Stimulated activated CD4-positive, alpha-beta T cell treated with anti-CD3 and anti-CD28 coated beads, Interleukin-15, amount 100 ng/mL, for 24 hours (primary cell): ENCODE measurements at regions not wholly inside any gene's neighbourhood (a gene's known extent, or its start where the extent isn't known, plus 50 kb on each side); places are given as distances from the start of the nearest gene placed in this dataset.

Experiments used
- DNase-seq: peaks from one replicate; pipeline ENCODE4 v3.0.0-alpha.2; 2020

GRCh38 chr2:234243871-234244565 is 193.5 kb downstream of the SPP2 start:
- no peak for DNase-seq

GRCh38 chr2:234242459-234242836 is 191.9 kb downstream of the SPP2 start:
- DNase-seq: no peak

GRCh38 chr2:234241656-234242458 is 191.4 kb downstream of the SPP2 start:
- no peak for DNase-seq

- DNase-seq: no peak
These were observed 190.4 kb downstream of the SPP2 start for GRCh38 chr2:234240917-234241316.

GRCh38 chr2:234235191-234235590 is 184.7 kb downstream of the SPP2 start:
- DNase-seq: no peak

GRCh38 chr2:234231460-234231859 is 181.0 kb downstream of the SPP2 start:
- no peak for DNase-seq

- DNase-seq: no peak
These were observed 168.5 kb downstream of the SPP2 start for GRCh38 chr2:234219046-234219310.

GRCh38 chr2:234218266-234219045 is 168.0 kb downstream of the SPP2 start:
- DNase-seq: no peak

GRCh38 chr2:234212534-234212933 is 162.0 kb downstream of the SPP2 start:
- DNase-seq: no peak

- no peak for DNase-seq
These were observed 161.3 kb downstream of the SPP2 start for GRCh38 chr2:234211797-234212196.

GRCh38 chr2:234206738-234207137 is 156.2 kb downstream of the SPP2 start:
- no peak for DNase-seq

GRCh38 chr2:234204480-234204879 is 154.0 kb downstream of the SPP2 start:
- no peak for DNase-seq

- peak; percentile 30 for DNase-seq
These were observed 152.9 kb downstream of the SPP2 start for GRCh38 chr2:234203135-234203984.

GRCh38 chr2:234202601-234203000 is 152.1 kb downstream of the SPP2 start:
- no peak for DNase-seq

- no peak for DNase-seq
These were observed 149.5 kb downstream of the SPP2 start for GRCh38 chr2:234199996-234200395.

GRCh38 chr2:234198976-234199375 is 148.5 kb downstream of the SPP2 start:
- DNase-seq: no peak

GRCh38 chr2:234195516-234195915 is 145.0 kb downstream of the SPP2 start:
- no peak for DNase-seq

- DNase-seq: no peak
These were observed 143.6 kb downstream of the SPP2 start for GRCh38 chr2:234193977-234194563.

GRCh38 chr2:234191819-234192407 is 141.4 kb downstream of the SPP2 start:
- DNase-seq: no peak

- no peak for DNase-seq
These were observed 139.3 kb downstream of the SPP2 start for GRCh38 chr2:234189786-234190300.

GRCh38 chr2:234189230-234189629 is 138.7 kb downstream of the SPP2 start:
- no peak for DNase-seq

GRCh38 chr2:234187646-234188174 is 137.2 kb downstream of the SPP2 start:
- DNase-seq: no peak
